ENCODE measurements at regions not wholly inside any gene's neighbourhood (a gene's known extent, or its start where the extent isn't known, plus 50 kb on each side); places are given as distances from the start of the nearest gene placed in this dataset.

GRCh38 chr18:73991570-73991969 lies 156.1 kb downstream of the FBXO15 start:
- no peaks in the 10 kb centered on the region for H3K4me1 Mint-ChIP-seq
- ChIA-PET CTCF (ENCODE audit: partially characterized antibody) (no interaction called here), POLR2A (ENCODE audit: partially characterized antibody) (no interaction called here)
- H3K36me3 Mint-ChIP-seq = peaks cover 0 to 3% of the 10 kb centered on the region in 2 donors
- Histone ChIP-seq H3K27ac (ENCODE audit: low read depth, low read length) (no peak overlapping the region), H3K36me3 (ENCODE audit: insufficient read depth, low read length) (no peaks in the 10 kb centered on the region), H3K27me3 (ENCODE audit: insufficient read depth, low read length) (no peaks in the 10 kb centered on the region), H3K9me3 (ENCODE audit: control insufficient read depth in 1 of 2, low read length in 2 of 2) (no peaks in the 10 kb centered on the region), H3K4me1 (ENCODE audit: insufficient read depth, low read length) (no peaks in the 10 kb centered on the region), H3K4me3 (ENCODE audit: low read length in 2 of 2) (no peak overlapping the region)
- no peak overlapping the region for H3K27ac Mint-ChIP-seq
- intact Hi-C loops (cut with micrococcal nuclease) = no loop called here
- no peak overlapping the region for H3K4me3 Mint-ChIP-seq
- DNase-seq = no peak
- peaks cover 0 to 2% of the 10 kb centered on the region in 2 donors for H3K27me3 Mint-ChIP-seq
- H3K9me3 Mint-ChIP-seq = peaks cover 0 to 7% (median 5%) of the 10 kb centered on the region in 8 donors

DNA sequence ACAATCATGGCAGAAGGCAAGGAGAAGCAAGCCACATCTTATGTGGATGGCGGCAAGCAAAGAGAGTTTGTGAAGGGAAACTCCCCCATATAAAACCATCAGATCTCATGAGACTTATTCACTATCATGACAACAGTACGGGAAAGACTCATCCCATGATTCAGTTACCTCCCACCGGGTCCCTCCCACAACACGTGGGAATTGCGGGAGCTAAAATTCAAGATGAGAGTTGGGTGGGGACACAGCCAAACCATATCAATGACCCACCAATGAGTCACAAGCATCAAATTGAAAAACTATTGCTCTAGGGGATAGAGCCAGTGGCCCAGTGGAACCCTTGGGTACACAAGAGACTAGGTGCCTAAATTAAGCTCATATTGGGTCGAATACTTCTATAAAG lies 157.4 kb downstream of the FBXO15 start:
- Mint-ChIP-seq H3K4me1 (no peaks in the 10 kb centered on the region), H3K27ac (no peak overlapping the region), H3K4me3 (no peak overlapping the region), H3K27me3 (no peaks in the 10 kb centered on the region), H3K36me3 (peaks cover 0 to 3% of the 10 kb centered on the region in 2 donors), H3K9me3 (peaks cover 0 to 7% (median 4%) of the 10 kb centered on the region in 8 donors)
- H3K9me3 ChIP-seq (ENCODE audit: control insufficient read depth in 1 of 2, low read length in 2 of 2) = no peaks in the 10 kb centered on the region
- H3K4me1 ChIP-seq (ENCODE audit: insufficient read depth, low read length) = no peaks in the 10 kb centered on the region
- CTCF ChIA-PET (ENCODE audit: partially characterized antibody) = no interaction called here
- DNase-seq = no peak
- POLR2A ChIA-PET (ENCODE audit: partially characterized antibody) = no interaction called here
- no peaks in the 10 kb centered on the region for H3K36me3 ChIP-seq (ENCODE audit: insufficient read depth, low read length)
- no peak overlapping the region for H3K4me3 ChIP-seq (ENCODE audit: low read length in 2 of 2)
- intact Hi-C loops (cut with micrococcal nuclease) = no loop called here
- H3K27ac ChIP-seq (ENCODE audit: low read depth, low read length) = no peak overlapping the region
- H3K27me3 ChIP-seq (ENCODE audit: insufficient read depth, low read length) = no peaks in the 10 kb centered on the region

DNA sequence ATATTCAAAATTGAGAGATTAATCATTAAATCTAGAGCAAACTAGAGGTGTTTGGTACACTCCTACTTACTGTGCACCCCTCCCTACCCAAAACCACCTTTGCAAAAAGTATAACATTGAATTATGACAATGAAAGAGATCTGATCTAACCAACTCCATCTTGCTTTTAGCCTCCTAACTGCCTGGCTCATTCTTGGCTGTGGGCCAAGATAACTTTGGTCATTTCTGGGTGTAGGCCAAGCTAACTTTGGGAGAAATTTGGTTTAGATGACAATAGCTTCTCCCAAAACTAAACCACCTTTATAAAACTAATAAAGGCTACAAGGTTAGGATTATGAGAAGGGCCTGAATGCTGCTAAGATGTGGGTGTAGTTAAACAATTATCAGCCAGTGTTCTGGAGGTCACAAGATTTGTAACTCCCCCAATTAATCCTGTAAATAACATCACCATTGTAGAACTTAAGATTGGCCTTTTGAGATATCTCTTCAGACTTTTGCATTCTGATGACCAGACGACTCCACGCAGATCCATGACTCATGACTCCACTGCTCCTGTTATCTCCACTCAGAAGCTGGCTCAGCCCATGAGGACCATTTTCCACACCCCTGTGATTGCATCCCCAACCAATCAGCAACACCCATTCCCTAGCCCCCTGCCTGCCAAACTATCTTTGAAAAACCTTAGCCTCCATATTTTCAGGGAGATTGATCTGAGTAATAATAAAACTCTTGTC lies 160.2 kb downstream of the FBXO15 start:
- DNase-seq = no peak
- Mint-ChIP-seq H3K27ac (peak overlapping the region in 1 of 7 donors; percentile 23), H3K4me3 (no peak overlapping the region), H3K36me3 (peaks cover 0 to 3% of the 10 kb centered on the region in 2 donors), H3K27me3 (no peaks in the 10 kb centered on the region), H3K4me1 (no peaks in the 10 kb centered on the region), H3K9me3 (peaks cover 0 to 7% (median 3%) of the 10 kb centered on the region in 8 donors)
- POLR2A ChIA-PET (ENCODE audit: partially characterized antibody) = no interaction called here
- intact Hi-C loops (cut with micrococcal nuclease) = no loop called here
- H3K4me3 ChIP-seq (ENCODE audit: low read length in 2 of 2) = no peak overlapping the region
- H3K36me3 ChIP-seq (ENCODE audit: insufficient read depth, low read length) = no peaks in the 10 kb centered on the region
- no peaks in the 10 kb centered on the region for H3K27me3 ChIP-seq (ENCODE audit: insufficient read depth, low read length)
- no peaks in the 10 kb centered on the region for H3K9me3 ChIP-seq (ENCODE audit: control insufficient read depth in 1 of 2, low read length in 2 of 2)
- CTCF ChIA-PET (ENCODE audit: partially characterized antibody) = no interaction called here
- H3K27ac ChIP-seq (ENCODE audit: low read depth, low read length) = no peak overlapping the region
- no peaks in the 10 kb centered on the region for H3K4me1 ChIP-seq (ENCODE audit: insufficient read depth, low read length)

DNA sequence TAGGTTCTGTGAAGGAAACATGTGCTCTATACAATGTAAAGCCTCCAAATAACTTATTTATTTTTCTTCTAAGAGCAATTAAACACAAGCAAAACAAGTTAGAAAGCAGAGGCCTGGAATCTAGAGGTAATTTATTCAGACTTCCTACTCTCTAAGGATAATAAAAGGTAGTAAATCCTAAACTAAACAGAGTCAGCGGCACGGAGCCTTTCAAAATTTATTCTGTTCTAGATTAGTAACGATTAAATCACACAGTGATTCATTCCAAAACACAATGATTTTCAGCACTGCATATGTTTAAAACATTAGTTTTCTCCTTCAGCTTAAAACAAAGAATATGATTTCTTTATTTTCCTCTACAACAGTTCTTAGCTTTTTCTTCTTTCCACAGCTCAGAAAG lies 160.9 kb downstream of the FBXO15 start:
- DNase-seq = no peak
- no peaks in the 10 kb centered on the region for H3K4me1 Mint-ChIP-seq
- H3K9me3 Mint-ChIP-seq = peaks cover 0 to 7% (median 3%) of the 10 kb centered on the region in 8 donors
- Histone ChIP-seq H3K36me3 (ENCODE audit: insufficient read depth, low read length) (no peaks in the 10 kb centered on the region), H3K27ac (ENCODE audit: low read depth, low read length) (no peak overlapping the region), H3K4me1 (ENCODE audit: insufficient read depth, low read length) (no peaks in the 10 kb centered on the region), H3K27me3 (ENCODE audit: insufficient read depth, low read length) (no peaks in the 10 kb centered on the region), H3K9me3 (ENCODE audit: control insufficient read depth in 1 of 2, low read length in 2 of 2) (no peaks in the 10 kb centered on the region), H3K4me3 (ENCODE audit: low read length in 2 of 2) (no peak overlapping the region)
- no peak overlapping the region for H3K27ac Mint-ChIP-seq
- POLR2A ChIA-PET (ENCODE audit: partially characterized antibody) = no interaction called here
- CTCF ChIA-PET (ENCODE audit: partially characterized antibody) = no interaction called here
- H3K27me3 Mint-ChIP-seq = no peaks in the 10 kb centered on the region
- H3K4me3 Mint-ChIP-seq = no peak overlapping the region
- H3K36me3 Mint-ChIP-seq = peaks cover 0 to 3% of the 10 kb centered on the region in 2 donors
- intact Hi-C loops (cut with micrococcal nuclease) = no loop called here

GRCh38 chr18:73985855-73986625 lies 161.6 kb downstream of the FBXO15 start:
- H3K4me1 ChIP-seq (ENCODE audit: insufficient read depth, low read length) = no peaks in the 10 kb centered on the region
- no peak overlapping the region for H3K4me3 ChIP-seq (ENCODE audit: low read length in 2 of 2)
- Mint-ChIP-seq H3K4me3 (no peak overlapping the region), H3K4me1 (no peaks in the 10 kb centered on the region), H3K27ac (no peak overlapping the region), H3K27me3 (peaks cover 0 to 1% of the 10 kb centered on the region in 2 donors), H3K9me3 (peaks cover 0 to 7% (median 3%) of the 10 kb centered on the region in 8 donors), H3K36me3 (peaks cover 0 to 3% of the 10 kb centered on the region in 2 donors)
- no peaks in the 10 kb centered on the region for H3K9me3 ChIP-seq (ENCODE audit: control insufficient read depth in 1 of 2, low read length in 2 of 2)
- DNase-seq = no peak
- ChIA-PET CTCF (ENCODE audit: partially characterized antibody) (no interaction called here), POLR2A (ENCODE audit: partially characterized antibody) (no interaction called here)
- H3K27me3 ChIP-seq (ENCODE audit: insufficient read depth, low read length) = no peaks in the 10 kb centered on the region
- no peak overlapping the region for H3K27ac ChIP-seq (ENCODE audit: low read depth, low read length)
- intact Hi-C loops (cut with micrococcal nuclease) = no loop called here
- H3K36me3 ChIP-seq (ENCODE audit: insufficient read depth, low read length) = no peaks in the 10 kb centered on the region

DNA sequence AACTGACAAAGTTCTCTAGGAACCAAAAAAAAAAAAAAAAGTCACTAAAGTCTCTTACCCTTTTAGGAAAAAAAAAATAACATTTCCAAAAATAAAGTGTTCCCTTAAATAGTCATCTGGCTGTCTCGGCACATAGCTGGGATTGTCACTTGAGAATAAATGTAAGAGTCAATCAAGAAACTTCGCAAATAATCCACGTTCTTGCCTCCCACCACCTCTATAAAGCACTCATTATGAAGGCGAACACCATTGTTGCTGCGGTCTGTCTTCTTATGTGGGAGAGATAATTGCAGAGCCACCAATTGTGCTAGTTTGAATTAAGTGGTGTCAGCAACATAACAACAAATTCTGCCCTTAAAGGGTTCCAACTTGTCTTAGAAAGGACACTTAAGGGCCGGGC lies 163.7 kb downstream of the FBXO15 start:
- POLR2A ChIA-PET (ENCODE audit: partially characterized antibody) = no interaction called here
- no peak for DNase-seq
- Histone ChIP-seq H3K9me3 (ENCODE audit: control insufficient read depth in 1 of 2, low read length in 2 of 2) (no peaks in the 10 kb centered on the region), H3K27ac (ENCODE audit: low read depth, low read length) (no peak overlapping the region), H3K4me1 (ENCODE audit: insufficient read depth, low read length) (no peaks in the 10 kb centered on the region), H3K36me3 (ENCODE audit: insufficient read depth, low read length) (no peaks in the 10 kb centered on the region), H3K4me3 (ENCODE audit: low read length in 2 of 2) (no peak overlapping the region), H3K27me3 (ENCODE audit: insufficient read depth, low read length) (no peaks in the 10 kb centered on the region)
- Mint-ChIP-seq H3K4me1 (no peaks in the 10 kb centered on the region), H3K9me3 (peaks cover 0 to 7% (median 3%) of the 10 kb centered on the region in 8 donors), H3K4me3 (no peak overlapping the region), H3K36me3 (peaks cover 0 to 3% of the 10 kb centered on the region in 2 donors), H3K27ac (no peak overlapping the region), H3K27me3 (peaks cover 0 to 3% of the 10 kb centered on the region in 2 donors)
- intact Hi-C loops (cut with micrococcal nuclease) = no loop called here
- CTCF ChIA-PET (ENCODE audit: partially characterized antibody) = no interaction called here

DNA sequence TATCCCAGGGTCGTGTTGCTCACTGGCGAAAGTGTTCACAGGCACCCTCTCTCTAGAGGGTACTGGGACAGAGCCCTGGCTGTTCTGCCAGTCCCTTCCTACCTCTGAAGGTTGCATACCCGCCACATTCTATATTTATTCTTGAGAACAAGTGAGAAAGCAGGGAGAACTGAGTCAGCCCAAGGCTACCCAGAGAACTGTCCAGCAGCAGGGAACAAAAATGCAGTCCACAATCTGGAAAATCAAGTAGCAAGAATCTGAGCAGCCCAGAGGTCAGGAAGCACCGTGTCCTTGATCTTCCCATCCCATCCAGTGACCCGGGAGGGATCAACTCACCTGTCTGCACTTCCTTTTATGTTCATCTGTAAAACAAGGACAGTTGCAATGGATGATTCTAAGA lies 164.1 kb downstream of the FBXO15 start:
- Histone ChIP-seq H3K27ac (ENCODE audit: low read depth, low read length) (no peak overlapping the region), H3K27me3 (ENCODE audit: insufficient read depth, low read length) (no peaks in the 10 kb centered on the region), H3K36me3 (ENCODE audit: insufficient read depth, low read length) (no peaks in the 10 kb centered on the region), H3K9me3 (ENCODE audit: control insufficient read depth in 1 of 2, low read length in 2 of 2) (no peaks in the 10 kb centered on the region), H3K4me1 (ENCODE audit: insufficient read depth, low read length) (no peaks in the 10 kb centered on the region), H3K4me3 (ENCODE audit: low read length in 2 of 2) (no peak overlapping the region)
- no peak for DNase-seq
- intact Hi-C loops (cut with micrococcal nuclease) = no loop called here
- peaks cover 0 to 7% (median 2%) of the 10 kb centered on the region in 8 donors for H3K9me3 Mint-ChIP-seq
- no peak overlapping the region for H3K4me3 Mint-ChIP-seq
- H3K4me1 Mint-ChIP-seq = no peaks in the 10 kb centered on the region
- no peak overlapping the region for H3K27ac Mint-ChIP-seq
- H3K27me3 Mint-ChIP-seq = peaks cover 3% of the 10 kb centered on the region in 2 donors
- ChIA-PET CTCF (ENCODE audit: partially characterized antibody) (no interaction called here), POLR2A (ENCODE audit: partially characterized antibody) (no interaction called here)
- H3K36me3 Mint-ChIP-seq = peaks cover 0 to 3% of the 10 kb centered on the region in 2 donors

Measured in CD4-positive, alpha-beta memory T cell (primary cell).